HG02678 (cell line): ENCODE measurements at regions not wholly inside any gene's neighbourhood (a gene's known extent, or its start where the extent isn't known, plus 50 kb on each side); places are given as distances from the start of the nearest gene placed in this dataset.

Source experiments
- ATAC-seq: cut with Tn5 transposase; IDR thresholded peaks from one replicate; pipeline ENCODE4 v1.9.1; 2021; ENCODE audit warnings: mild to moderate bottlenecking, moderate library complexity; ENCODE audit not compliant: unreplicated experiment

GRCh38 chr14:22420598-22421186, 168.3 kb downstream of the DAD1 start:
- ATAC-seq, result no peak

GRCh38 chr14:22419620-22420019, 169.4 kb downstream of the DAD1 start:
- no peak for ATAC-seq

- peak; percentile 47 for ATAC-seq
Measured at GRCh38 chr14:22418631-22419030, 170.4 kb downstream of the DAD1 start.

GRCh38 chr14:22417914-22418313, 171.1 kb downstream of the DAD1 start:
- ATAC-seq, result no peak

GRCh38 chr14:22416193-22416592, 172.8 kb downstream of the DAD1 start:
- ATAC-seq, result no peak

DNA sequence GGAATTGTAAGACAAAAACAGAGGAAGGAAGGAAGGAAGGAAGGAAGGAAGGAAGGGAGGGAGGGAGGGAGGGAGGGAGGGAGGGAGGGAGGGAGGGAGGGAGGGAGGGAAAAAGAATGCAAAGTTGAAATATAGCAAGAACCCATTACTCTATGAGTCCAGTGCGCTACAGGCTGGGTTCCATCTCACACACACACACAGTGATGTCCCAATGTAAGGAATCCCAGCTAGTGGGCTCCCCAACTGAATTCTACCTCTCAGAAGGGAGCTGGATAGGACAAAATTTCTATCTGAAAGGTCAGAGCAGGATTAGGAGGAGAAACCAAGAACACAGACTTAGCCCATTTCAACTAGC, 173.4 kb downstream of the DAD1 start:
- no peak for ATAC-seq

DNA sequence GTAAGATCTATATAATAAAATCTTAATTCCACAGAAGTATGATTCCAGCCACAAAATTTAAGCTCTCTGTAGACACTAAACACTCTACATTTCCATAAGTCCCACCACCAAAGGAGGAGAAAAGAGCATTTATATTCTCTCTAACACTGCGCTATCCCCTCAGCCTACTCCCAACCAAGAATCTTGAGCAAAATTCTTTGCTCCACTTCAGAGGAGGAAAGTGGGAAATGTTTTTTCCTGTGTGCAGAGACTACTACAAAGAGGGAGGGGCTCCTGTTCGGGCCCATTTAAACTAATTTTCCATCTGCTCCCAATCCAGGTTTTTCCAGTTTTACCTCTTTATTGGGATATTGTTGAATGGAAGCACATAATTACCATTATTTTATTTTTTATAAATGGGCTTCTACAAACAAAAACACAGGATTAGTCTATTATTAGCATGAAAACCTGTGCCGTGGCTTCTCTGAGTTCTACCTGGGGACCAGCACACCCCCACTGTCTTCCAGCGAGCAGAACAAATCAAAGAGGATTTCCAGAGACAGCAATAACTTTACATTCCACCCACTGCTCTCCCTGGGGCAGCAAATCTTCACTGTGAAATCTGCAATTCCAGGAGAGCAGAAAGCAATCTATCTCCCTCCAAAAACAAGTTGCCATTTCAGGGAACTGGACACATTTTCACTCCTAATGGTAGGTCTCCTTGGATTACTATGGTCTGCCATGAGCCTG, 174.0 kb downstream of the DAD1 start:
- ATAC-seq, result no peak

DNA sequence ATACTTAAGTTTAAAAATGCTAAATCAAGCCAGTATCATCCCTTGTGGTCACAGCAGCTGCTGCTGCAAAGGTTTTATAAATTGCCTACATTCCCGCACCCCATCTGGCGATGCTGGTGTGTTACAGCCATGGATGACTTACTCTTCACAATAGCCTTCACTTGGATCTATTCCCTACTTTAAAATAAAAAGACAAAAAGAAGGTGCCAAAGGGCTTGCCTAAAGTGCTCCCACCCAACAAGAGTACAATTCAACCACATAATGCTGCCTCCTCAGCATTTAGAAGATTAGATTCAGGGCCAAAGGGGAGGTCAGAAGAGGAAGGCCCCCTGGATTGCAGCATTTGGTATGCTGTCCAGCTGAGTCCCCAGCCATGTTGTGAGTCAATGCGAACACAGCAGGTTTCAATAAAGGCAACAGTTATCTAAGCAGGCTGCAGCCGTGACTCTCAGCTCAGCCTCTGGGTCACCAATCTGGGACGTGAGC, 176.1 kb downstream of the DAD1 start:
- no peak for ATAC-seq

GRCh38 chr14:22411398-22412055, 177.5 kb downstream of the DAD1 start:
- no peak for ATAC-seq

- ATAC-seq, result no peak
Measured at GRCh38 chr14:22410497-22410896, 178.5 kb downstream of the DAD1 start.

DNA sequence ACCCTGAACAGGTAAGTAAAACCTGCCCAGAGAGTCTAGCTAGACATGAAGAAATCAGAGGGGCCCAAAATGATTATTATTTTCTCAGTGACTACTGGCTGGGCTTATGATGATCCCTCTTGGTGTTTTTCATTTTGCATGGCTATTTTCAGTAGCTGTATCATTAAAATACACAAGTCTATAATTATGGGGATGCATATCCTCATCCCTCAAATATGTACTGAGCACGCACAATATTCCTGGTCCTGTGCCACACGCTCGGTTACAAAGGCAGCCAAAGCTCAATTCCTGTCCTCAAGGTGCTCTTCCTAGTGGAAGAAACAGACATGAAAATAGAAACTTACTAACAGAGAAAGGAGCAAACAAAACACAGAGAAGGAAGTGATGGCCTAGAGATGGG, 180.0 kb downstream of the DAD1 start:
- no peak for ATAC-seq

- no peak for ATAC-seq
Measured at GRCh38 chr14:22408547-22408946, 180.5 kb downstream of the DAD1 start.

- no peak for ATAC-seq
Measured at GRCh38 chr14:22407033-22407432, 182.0 kb downstream of the DAD1 start.

DNA sequence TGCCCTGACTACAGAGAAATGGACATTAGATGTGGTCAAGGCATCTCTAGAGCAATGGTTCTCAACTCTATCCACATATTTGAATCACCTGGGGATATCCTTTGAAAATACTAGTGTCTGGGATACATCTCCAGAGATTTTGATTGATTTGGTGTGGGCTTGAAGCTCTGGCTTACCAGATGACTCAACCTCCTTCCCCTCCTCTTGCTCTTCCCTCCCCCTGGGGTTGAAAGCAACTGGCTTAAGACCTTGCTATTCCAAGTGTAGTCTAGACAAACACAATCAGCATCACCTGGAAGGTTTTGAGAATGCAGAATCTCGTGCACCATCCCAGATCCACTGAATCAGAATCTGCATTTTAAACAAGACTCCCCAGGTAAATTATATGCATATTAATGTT, 183.8 kb downstream of the DAD1 start:
- ATAC-seq, result no peak

GRCh38 chr14:22403296-22403695, 185.7 kb downstream of the DAD1 start:
- ATAC-seq, result no peak

DNA sequence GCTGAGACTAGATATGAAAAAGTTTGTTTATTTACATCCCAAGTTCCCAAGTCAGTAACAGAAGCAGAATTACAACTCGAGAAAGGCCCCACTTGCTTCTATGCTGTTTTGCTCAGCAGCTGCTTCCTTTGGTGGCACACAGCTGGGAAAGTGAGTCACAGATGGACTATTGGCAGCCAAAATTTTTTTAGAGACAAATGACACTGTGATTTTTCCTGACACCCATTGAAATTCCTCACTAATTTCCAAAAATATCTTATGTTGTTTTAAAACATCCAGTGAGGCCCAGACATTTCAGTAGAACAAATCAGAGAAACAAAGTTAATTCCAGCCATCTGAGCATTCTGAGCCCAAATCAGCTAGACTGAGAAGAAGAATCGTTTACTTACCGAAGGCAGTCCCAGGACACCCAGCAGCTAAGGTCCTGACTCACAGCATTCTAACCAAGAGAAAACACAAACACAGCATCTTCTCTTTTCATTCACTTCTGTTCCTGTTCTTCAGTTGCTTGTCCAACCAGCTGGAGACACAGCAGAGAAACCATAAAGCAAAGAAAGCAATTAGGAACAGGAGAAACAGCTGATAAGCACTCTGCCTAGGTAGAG, 188.3 kb downstream of the DAD1 start:
- ATAC-seq, result no peak

GRCh38 chr14:22399776-22400175, 189.2 kb downstream of the DAD1 start:
- ATAC-seq, result no peak

- ATAC-seq, result no peak
Measured at GRCh38 chr14:22397221-22397737, 191.7 kb downstream of the DAD1 start.

DNA sequence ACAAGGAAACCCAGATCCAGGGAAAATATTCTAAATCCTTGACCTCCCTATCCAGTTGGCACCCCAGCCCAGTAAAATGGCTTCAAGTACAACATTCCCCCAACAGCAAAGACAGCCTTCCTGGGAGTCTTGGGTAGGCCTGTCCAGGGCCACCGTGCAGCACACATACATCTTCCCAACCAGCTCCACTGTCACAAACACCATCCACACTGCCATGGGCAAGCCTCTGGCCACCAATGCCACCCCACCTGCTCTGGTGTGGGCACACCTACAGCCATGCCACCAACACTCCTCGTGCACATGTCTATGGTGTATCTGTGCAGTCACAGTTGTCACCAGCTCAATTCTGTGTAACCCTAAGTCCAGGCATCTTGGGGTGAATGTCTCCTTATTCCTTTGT, 193.2 kb downstream of the DAD1 start:
- ATAC-seq, result no peak

- no peak for ATAC-seq
Measured at GRCh38 chr14:22394616-22395015, 194.4 kb downstream of the DAD1 start.

DNA sequence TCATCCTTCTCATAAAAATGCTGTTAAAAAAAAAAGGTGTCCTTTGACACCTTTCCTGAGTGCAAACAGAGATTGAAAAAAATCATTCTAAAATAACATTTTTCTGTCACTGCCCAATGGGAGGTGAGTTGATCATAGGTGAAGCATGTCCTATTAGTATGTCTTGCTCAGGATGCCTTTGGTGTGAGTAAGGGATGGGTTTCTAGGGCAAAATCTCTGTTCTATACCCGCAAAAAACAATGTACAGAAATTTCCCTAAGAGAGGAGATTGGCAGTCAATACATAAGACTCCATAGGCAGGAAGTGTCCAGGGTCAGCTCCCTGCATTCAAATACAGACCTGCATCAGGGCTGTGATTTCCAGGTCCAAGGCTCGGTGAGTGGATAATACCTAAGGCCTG, 195.2 kb downstream of the DAD1 start:
- no peak for ATAC-seq
